ENCODE measurements at regions not wholly inside any gene's neighbourhood (a gene's known extent, or its start where the extent isn't known, plus 50 kb on each side); places are given as distances from the start of the nearest gene placed in this dataset.

GRCh38 chr2:118403658-118404451, 315.6 kb downstream of the INSIG2 start:
- TF ChIP-seq CTCF (IDR thresholded peaks at IDR 0.05) (no peak), SMAD4 (CRISPR knock-in tag; IDR thresholded peaks at IDR 0.05) (no peak), NFATC4 (CRISPR knock-in tag; IDR thresholded peaks at IDR 0.05) (no peak), JAZF1 (CRISPR knock-in tag; IDR thresholded peaks at IDR 0.05) (no peak), NFE2L1 (CRISPR knock-in tag; IDR thresholded peaks at IDR 0.05) (no peak)
- TF ChIP-seq, protein P1, sequence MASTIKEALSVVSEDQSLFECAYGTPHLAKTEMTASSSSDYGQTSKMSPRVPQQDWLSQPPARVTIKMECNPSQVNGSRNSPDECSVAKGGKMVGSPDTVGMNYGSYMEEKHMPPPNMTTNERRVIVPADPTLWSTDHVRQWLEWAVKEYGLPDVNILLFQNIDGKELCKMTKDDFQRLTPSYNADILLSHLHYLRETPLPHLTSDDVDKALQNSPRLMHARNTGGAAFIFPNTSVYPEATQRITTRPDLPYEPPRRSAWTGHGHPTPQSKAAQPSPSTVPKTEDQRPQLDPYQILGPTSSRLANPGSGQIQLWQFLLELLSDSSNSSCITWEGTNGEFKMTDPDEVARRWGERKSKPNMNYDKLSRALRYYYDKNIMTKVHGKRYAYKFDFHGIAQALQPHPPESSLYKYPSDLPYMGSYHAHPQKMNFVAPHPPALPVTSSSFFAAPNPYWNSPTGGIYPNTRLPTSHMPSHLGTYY (CRISPR knock-in tag; IDR thresholded peaks at IDR 0.05), result no peak

Measured in WTC11 (cell line).